ENCODE measurements at regions not wholly inside any gene's neighbourhood (a gene's known extent, or its start where the extent isn't known, plus 50 kb on each side); places are given as distances from the start of the nearest gene placed in this dataset.

DNA sequence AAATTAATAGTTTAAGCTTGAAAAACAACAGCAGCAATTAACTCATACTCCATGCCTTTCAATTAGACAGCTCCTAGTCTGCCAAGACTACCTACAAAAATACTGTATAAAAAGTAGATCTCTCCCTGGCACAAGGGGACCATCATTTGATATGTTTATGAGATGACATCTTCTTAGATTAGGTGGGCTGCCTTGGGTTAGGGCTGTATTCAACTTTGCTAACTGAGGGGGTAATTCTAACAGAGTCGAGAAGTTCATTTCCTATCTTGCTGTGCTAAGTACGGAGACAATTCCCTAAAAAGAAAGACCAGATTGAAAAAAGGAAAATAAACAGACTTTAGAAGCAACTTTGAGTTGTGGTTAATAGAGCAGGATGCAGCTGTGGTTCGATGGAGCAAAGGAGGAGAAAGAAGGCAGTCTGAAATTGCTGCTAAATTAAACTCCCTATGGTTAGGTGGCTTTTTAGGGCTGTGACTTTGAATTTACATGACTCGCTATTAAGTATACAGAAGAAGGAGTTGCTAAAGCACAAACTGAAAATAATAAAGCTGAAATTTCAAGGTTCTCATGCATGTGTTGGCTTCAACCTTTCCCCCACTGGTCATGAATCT is 75.4 kb downstream of the CDC7 start:
- no peak for DNase-seq

DNA sequence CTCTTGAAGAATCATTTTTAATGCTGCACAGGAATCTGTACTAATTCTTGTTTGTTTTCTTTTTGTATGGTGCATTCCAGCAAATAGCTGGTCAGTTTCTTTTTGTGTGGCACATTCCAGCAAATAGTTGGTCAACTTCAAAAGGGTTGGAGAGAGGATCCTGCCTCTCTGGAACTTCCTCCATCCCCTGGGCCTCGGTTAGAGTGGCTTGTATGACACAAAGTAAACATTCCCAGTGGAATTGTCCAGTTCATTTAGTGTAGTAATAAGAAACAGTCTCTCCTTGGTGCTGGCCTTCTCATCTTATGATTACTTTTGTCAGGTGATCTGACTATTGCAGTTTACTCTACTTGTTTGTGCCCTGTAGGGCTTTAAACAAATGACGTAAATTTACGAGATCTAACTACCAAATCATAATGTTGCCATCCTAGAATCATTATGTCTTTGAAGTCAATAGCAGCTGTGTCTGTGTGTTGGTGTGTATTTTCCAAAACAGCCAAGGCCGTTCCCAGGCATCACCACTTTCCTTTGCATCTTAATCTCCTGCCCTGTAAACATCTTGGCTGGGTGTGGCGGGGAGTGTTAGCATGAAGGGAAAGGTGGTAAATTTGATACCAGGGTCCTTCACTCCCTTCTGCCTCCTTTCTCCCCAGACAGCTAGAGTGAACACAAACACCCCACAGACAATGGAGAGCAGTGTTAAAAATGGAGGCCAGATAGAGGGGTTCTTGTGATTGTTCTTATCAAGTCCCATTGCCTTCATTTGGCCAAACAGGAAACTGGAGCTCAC is 77.9 kb downstream of the CDC7 start:
- DNase-seq, result no peak

DNA sequence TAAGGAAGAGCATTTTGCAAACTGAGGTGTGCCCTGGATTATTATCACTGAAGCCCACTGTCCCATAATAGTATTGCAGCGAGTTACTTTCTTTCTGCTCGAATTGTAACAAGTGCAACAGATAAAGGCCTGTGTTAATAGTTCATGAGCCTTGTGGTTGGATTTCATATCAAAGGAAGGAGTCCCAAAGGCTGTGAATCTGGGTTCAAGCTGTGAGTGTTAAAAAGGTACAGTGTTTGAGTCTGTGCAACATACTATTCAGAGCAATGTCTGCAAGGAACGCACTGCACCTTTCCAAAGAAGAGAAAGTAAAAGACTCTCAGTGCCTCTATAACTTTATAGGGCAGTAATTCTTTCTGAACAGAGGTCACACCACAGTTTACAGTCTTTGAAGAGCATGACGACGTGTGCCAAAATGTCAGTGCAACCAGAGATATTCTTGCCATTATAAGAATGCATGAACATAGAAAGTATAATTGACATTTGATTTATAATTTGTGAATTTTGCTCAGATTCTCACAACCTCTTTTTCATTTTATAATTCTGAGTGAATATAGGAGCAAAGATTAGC is 79.1 kb downstream of the CDC7 start:
- no peak for DNase-seq

DNA sequence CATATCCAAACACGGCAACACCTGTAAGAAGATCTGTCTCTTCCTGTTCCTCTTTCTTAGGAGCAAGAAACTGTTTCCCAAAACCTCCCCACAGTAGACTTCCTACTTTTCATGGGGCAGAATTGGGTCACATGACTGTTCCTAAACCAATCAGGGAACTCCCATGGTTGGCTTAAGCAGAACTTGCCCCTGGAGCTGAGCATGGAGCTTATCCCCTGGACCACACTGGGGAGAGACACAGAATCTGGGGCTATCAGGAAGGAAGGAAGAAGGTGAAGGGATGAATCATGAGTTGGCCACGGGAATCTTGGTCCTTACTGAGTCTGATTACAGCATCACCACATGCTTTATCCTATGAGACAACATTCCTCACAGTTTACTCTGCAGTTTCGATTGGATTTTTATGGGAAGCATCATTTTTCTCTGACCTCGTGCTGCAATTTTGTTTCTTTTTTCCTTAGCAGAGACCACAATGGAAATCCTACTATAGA is 81.8 kb downstream of the CDC7 start:
- DNase-seq, result no peak

DNA sequence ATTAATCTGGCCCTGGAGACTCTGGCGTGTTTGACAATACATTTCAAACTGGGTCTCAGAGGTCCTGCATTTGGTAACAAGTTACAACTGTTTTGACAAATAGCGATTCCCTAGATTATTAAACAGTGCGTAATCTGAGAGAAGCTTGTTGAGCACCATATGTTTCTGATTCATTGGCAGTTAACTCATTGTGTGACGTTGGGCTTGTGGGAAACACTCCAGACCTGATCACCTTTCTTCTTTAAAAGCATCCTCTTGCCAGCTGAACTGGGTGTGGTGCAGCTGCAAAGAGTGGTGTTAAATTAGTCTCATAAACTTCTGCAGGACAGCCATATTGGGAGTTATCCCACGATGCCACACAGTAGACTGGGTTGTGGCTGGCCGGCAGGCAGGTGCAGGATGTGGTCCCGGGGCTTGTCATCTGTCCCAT is 82.7 kb downstream of the CDC7 start:
- no peak for DNase-seq

DNA sequence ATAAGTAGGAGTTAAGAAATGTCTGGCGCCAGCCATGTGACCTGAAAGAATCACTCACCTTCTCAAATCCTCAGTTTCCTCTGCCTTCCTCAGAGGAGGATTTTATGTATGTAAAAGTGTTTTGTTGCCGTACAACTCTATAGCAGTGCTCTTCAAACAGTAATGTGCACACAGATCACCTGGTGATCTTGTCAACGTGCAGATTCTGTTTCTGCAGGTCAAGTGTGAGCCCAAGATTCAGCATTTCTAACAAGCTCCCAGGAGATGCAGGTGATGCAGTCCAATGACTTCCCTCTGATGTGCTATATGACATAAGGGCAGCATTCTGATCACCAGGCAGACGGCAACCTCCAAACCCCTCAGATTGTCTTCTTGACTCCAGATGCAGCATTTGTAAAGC is 83.7 kb downstream of the CDC7 start:
- no peak for DNase-seq

DNA sequence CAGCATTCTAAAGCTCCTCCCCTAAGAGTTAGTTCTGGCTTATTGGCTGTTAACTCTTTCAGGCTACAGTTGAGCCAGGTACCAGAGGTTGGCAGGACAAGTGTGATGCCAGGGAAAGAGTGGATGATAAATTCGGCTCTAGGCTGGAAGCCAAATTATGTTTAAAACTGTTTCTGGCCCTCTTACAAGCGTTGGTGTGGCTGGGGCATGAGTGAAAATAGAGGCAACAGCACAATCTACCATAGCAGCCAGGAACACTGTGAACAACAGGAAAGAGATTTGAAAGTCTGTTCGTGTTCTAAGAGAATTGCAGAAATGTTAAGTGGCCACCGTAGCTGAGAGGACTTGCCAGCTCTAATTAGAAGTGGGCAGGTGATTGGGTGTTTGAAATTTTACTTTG is 84.2 kb downstream of the CDC7 start:
- no peak for DNase-seq

DNA sequence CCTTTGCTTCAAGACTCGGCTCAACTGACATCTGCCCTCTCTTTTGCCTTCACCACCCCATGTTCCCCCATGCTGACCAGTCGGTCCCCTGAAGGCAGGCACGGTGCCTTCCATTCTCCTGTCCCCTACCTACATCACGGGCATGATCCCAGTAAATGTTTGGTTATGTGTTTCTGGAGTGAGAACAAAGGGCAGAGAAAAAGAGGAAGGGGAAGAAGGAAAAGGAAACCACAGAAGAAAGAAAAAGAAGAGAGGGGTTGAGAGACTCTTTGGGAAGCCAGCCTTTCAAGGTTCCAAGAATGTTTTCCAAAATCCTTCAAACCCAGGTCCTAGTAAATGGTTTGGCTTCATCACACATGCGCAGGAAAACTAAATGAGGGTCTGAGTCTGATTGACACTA is 84.9 kb downstream of the CDC7 start:
- no peak for DNase-seq

DNA sequence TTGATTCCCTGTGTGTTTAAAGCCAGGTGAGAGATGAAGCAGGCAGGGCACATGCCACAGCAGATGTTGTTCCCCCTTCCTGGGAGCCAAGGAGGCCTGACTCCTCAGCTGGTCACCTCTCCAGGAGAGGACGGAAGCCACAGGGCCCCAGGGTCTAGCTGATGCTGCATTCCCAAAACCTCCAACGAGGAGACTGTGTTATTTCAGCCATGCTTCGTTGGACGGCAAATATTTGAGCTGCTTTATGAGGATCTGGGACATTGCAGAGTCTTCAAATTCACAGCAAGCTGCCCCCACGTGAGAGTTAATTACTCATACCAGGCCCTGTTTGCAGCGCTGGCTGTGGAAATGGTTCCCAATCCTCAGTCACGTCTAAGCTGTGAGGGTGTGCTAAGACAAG is 85.3 kb downstream of the CDC7 start:
- no peak for DNase-seq

DNA sequence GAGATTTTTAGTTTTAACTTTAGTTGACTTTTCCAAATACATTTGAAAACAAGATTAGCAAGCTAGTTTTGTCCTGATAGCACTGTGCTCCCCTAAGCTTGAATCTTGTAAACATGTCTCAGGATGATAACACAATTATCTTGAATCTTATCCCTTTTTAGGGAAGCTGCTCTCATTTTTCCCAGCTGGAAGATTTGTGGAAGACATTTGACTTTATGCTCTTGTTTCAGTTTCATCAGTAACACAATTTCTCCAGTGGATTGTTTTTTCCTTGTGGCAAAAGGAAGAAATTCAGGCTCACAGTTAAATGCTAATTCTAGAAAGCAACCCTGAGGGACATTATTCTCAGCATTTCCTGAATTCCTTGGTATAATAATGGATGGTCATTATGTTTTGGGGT is 88.8 kb downstream of the CDC7 start:
- DNase-seq, result no peak

DNA sequence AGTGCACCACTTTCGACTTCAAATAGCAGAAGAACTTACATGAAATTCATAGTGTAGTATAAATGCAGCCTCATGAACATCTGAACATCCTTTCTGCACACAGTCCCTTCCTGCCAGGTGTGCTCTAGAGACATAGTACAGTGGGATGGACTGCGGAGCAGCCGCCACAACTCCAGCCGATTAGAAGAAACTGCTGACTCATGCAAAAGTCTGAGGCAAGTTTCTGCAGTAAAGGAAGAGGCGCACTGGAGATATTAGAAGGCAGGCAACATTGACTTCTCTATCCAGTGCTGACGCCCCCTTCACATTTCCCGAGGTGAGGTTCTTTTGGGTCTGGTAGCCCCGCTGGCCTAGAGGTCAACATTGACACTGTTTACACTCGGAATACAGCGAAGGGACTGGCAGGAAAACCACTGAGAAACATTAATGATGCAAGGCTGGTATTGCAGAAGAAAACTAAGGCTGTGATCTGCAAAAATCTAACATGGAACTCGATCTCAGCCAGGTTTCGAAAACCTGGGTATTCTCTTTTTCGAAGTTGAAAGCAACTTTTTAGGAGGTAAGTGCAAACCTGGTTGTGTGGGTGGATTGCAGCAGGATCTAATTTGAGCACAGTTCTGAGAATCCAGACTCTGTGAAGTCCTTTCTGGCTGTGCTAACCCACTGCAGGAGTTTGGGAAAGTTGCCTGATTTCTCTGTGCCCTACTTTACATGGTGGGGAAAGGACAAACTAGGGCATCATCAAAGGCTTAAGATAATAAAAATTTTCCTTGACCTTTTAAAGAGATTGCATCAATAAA is 90.7 kb downstream of the CDC7 start:
- no peak for DNase-seq

DNA sequence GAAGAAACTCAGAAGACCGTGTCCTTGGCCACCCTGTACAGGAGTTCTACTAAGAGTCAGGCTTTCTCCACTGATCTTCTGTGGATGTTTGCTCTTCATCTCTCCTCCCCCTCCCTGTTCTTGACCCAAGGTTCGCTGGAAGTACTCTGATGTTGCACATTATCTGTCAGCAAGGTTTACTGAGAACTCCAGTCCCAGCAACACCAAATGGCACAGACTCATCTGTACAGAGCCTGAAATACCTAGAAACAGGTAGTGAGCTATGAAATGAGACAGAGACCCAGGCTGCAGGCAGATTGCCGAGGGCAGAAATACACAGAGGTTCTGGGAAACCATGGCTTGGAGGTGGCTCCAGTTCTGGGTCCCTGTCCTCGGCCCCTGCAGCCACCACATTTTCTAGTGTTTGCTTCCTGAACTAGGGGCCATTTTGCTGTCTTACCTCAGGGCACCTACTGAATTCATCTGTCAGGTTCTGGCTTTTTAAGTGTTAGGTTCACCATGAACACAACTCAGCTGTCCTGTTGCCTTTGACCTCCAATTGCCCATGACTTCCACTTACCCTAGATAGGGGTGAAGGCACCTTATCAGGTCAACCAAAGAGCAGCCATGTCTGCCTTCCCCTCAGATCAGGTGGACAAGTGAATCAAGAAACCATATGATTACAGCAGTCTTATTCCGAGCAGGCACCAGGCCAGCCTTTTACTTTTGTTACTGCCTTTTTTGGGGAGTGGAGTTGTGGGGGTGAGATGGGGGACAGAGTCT is 92.2 kb downstream of the CDC7 start:
- no peak for DNase-seq

DNA sequence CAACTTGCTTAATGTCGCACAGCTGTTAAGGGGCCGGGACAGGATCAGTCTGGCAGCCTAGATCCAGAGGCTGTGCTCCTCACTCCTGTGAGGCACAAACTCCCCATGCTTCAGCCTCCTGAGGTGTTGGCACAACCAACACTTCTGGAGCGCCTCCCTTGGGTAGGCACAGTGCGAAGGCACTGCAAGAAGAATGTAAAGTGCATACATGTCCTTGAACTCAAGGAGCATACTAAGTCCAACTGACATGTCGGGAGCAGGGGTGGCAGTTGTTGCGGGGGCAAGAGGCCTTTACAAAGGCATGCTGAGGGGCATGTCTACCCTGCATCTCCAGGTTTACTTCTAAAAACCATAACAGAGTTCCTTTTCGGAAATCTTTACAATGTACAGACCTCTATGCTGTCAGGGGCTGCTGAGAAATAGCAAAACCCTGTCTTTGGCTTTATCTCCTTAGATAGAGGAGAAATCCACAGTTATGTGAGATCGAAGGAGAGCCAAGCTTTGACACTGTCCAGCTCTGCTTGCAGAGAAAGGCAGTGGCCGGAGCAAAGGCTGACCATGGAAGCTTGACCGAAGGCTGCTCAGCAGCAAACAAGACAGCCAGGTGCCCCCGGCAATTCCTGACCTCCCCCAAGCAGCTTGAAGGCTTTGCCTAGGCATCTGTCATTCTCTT is 93.9 kb downstream of the CDC7 start:
- DNase-seq, result no peak

DNA sequence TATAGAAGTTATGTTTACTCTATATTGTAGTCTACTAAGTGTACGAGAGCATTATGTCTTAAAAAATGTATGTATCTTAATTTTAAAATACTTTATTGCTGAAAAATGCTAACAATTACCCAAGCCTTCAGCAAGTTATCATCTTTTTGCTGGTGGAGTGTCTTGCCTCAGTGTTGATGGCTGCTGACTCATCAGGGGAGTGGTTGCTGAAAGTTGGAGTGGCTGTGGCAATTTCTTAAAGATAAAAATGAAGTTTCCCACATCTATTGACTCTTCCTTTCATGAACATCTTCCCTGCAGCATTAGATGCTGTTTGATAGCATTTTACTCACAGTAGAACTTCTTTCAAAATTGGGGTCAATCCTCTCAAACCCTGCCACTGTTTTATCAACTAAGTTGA is 95.8 kb downstream of the CDC7 start:
- no peak for DNase-seq

DNA sequence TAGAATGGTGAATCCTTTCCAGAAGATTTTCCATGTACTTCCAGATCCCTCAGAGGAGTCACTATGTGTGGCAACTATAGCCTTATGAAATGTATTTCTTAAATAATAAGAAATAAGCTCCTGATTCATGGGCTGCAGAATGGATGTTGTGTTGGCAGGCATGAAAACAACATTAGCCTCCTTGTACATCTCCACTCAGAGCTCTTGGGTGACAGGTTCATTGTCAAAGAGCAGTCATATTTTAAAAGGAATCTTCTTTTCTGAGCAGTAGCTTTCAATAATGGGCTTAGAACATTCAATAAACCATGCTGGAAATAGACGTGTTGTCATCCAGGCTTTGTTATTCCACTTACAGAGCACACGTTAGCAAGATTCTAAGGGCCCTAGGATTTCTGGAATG is 96.6 kb downstream of the CDC7 start:
- DNase-seq, result no peak

DNA sequence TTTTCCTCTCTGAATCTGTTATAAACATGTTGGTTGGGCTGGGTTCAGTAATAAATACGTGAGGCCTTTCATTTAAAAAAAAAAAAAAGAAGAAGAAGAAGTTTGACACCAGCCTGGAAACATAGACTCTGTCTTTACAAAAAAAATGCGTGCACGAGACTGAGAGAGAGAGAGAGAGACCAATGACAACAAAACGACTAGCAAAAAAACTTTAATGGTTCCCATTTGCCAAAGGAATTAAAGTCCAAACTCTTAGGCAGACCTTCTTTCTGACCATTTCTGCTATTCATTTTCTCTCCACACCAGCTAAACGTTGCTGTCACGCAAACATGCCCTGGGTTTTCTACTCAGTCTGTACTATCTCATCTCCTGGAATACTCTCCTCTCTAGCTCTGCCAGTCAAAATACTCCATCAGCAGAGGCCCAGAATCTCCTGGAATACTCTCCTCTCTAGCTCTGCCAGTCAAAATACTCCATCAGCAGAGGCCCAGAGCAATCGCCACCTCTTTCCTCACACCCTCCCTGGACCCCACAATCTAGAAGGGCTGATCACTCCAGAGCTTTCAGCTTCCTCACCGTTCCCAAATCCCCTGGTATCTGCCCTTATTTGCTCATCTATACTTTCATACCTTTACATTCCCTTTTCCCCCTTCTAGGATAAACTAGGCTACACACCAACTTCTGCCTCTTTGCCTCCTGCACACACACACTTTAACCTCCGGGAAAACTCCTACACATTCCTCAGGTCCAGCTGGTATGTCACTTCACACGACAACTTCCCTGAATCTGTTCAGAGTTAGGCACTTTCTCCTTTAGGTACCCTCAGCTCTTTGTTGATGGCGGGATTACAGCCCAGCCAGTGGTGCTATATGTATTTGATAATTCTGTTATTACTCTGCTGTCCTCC is 100.0 kb downstream of the CDC7 start:
- no peak for DNase-seq

DNA sequence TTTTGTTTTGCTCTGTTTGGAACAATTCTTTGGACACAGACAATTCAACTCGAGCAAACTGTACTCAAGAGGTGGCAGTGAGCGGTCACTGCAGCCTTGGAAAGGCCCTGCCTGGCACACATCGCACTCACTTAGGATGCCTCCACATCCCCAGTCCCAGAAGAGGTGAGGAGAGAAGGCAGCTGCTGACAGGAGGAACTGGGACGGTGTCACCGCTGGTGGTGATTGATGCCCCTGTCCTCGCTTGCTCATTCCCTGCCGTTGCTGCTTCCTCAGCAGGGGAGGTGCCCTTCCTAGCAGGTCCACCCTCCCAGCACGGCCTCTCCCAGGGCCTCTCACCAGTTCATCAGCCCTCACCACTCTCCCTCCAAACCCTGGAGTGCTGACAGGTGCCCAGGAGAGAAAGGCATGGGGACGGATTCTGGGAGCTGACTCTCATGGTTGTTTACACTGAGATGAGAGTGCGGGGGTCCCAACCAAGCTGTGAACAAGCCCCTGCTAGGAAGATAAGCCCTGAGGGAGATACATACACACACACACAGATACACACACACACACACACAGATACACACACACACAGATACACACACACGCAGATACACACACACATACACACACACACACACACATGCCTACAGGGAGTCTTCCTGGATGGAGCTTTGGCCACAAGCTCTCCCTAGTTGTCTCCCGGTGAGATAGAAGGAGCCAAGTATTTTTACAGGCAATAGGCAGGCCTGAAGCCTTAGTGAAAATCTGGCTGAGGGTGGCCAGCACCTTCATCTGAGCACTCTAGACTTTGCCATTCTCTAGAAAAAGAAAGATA is 101.1 kb downstream of the CDC7 start:
- DNase-seq, result no peak

DNA sequence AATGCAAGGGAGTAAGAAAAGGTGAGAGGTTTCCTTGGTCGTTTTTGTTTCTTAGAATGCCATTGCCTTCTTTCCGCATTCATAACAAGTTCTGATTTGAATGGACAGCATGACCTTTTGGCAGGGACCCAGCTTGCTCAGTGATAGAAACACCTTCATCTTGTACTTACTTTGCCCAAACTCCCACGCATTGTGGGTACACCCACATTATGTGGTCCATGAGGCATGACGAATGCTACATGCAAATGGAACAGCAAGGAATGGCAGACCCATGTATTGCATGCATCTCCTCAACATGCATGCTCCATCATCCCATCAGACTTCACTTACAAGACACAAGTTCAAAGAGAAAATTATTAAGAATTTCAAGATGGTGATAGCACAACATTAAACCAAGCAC is 102.8 kb downstream of the CDC7 start:
- DNase-seq, result no peak

DNA sequence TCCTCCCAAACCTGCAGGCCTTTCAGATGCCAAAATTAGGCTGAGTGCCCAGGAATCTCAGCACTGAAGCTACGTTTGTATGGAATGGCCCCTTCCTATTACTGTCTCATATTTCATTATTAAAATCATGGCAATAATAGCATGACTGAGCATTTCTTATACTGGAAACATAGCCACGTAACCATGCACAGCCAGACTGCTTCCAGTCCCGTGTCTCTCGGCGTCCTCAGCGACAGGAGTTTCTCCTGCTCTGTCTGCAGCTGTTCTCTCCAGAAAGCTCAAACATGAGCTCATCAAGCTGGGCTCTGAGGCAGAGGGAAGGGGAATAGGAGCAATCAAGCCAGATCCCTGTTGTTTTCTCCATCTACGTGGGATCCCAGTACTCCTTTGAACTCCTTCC is 104.0 kb downstream of the CDC7 start:
- no peak for DNase-seq

DNA sequence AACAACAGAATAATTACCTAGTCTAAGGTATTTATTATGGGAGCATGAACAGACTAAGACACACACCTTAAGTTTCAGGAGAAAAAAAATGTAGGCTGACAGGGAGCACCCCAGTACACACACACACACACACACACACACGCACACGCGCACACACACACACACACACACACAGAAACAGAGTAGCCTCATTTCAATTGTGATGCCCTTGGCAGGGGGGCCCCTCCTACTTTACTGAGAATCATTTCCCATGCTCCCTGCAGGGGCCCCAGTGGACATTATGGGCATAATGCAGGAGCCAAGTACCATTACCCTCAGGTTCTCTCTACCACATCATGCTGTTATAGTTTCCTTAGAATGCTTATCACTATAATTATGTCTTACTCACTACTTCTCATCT is 104.9 kb downstream of the CDC7 start:
- no peak for DNase-seq

Data from NCI-H2107 (cell line).